GM21825 (cell line): ENCODE measurements at regions not wholly inside any gene's neighbourhood (a gene's known extent, or its start where the extent isn't known, plus 50 kb on each side); places are given as distances from the start of the nearest gene placed in this dataset.
"Not testable (repeated sequence)": the region's sequence is repeated elsewhere in the genome, so short reads cannot be mapped to it uniquely, and the experiment has no call there.

ENCODE experiments used
- ATAC-seq: cut with Tn5 transposase; IDR thresholded peaks from one replicate; pipeline ENCODE4 v1.9.1; 2021; ENCODE audit warnings: mild to moderate bottlenecking, moderate library complexity; ENCODE audit not compliant: unreplicated experiment

DNA sequence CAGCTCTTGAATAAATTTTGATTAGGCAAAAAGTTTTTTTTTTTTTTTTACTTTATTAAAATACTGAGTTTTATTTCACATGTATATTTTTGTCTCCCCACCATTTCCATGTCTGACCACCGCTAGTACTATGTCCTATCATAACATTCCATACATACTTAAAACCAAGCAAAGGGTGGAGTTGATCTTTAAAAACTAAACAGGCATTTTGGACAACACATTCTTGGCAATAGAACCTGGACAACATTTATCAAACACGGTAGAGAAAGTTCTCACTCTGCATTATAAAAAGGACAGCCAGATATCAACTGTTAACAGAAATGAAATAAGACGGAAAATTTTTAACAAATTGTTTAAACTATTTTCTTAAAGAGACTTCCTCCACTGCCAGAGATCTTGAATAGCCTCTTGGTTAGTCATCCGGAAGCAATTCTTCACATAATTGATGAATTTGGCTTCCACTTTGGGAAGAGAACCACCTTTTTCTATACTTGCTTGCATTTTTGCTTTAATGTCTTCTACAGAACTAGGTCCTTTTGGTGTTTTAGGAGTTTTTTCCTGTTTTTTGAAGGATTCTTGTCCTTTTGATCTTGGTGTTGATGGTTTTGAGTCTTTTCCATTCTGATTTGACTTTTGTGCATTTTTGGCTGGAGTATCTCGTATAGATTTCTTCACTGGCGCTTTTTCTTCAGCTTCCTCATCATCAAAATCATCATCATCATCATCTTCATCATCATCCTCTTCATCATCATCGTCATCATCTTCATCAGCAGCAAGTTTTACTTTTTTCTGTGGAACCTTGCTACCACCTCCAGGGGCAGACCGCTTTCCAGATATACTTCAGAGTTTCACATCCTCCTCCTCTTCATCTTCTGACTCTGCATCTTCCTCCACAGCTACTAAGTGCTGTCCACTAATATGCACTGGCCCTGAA lies 58.7 kb downstream of the POU5F2 start:
- not testable (repeated sequence) for ATAC-seq

DNA sequence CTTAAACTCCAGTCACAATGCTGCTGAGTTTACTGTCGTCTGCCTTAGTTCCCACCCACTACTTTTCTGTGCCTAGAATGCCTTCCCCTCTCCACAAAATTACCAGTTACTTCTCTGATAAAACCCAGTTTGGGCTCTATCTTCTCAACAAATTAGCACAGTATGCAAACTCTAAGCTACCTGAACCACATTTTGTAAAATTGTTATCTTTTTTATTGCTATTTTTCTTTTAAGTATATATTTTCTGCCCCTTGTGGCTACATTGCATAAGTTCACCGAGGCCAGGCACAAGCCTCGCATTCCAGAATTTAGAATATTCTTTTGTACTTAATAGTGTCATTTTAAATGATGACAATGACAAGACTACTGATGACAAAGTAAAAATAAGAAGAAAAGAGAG lies 60.0 kb downstream of the POU5F2 start:
- no peak for ATAC-seq

DNA sequence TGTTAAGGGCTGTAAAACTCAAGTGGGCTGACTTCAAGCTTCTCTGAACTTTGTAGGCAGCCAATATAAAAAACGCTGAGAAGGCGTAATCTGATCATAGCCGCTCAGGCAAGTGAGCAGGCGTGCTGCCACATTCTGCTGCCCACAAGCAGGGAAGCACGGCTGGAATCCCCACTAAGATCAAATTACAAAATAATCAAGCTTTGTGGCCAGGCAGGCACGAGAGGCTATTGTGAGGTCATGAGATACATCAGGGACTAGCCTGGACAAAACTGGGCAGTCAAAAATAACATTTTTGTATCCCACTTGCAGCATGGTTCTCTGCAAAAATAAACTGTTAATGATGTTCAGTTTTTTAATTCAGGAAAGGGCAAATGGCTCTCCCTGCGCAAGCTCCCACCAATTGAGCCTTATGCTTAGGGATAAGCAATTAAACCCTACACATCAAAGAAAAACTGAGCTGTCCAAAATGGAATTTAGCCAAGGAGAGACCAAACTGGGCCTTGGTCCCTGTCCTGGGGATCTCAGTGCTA lies 64.0 kb downstream of the POU5F2 start:
- ATAC-seq: no peak

DNA sequence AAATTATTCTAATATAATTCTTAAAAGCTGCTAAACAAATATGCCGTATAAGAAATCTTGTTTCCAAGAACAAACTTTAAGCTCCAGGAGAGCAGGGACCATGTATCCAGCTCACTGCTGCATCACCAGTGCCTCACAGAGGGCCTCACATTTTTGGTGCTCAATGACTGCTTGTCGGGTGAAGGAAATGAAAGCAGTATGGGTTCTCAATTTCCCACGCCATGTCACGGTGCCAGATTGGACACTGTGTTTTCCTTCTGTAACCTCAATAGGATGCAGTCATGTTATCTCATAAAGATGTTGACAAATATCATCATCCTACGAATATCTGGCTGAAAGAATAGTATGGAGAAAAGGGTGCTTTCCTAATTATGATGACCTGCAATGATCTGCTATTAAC lies 64.7 kb downstream of the POU5F2 start:
- no peak for ATAC-seq

DNA sequence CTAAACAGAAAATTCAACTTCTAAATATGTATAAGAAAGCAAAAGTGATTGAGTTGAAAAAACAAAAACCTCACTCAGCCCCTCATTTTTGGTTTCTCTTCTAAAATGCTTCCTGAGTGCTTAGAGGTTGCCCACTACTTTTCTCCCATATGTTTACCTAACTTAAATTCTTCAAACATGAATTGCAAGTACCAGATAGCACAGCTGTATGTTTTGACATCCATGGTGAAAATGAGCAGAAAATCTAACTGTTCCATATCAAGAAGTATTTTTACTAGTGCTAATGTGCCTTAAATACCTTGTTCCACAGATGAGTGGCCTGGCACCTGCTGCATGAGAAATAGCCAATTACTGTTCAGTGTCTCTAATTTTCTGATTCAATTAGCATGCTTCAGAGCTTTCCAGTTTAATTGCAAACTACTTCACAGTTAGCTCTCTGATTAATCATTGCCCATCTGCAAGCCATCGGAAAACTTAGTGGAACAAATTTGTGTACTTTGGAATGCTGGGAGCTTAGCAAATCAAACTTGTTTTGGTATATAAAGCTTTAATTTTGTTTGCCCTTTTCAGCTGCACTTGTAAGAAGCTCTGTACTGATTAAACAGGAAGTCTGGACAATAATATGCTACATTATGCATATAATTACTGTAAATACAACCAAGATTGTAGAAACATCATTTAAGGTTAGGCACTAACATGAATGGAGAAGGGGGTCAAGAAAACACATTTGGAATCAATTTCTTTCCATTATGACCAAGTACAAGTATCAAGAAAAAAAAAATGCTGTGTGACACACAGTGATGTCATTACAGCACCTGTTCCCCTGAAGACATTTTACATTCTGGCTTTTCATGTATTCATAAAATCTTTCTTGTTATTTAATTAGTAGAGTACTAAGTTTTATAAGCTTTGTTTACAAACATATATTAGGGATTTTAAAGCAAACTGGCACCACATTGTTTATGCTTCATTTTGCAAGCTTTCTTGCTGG lies 65.6 kb downstream of the POU5F2 start:
- ATAC-seq: peak; percentile 57

DNA sequence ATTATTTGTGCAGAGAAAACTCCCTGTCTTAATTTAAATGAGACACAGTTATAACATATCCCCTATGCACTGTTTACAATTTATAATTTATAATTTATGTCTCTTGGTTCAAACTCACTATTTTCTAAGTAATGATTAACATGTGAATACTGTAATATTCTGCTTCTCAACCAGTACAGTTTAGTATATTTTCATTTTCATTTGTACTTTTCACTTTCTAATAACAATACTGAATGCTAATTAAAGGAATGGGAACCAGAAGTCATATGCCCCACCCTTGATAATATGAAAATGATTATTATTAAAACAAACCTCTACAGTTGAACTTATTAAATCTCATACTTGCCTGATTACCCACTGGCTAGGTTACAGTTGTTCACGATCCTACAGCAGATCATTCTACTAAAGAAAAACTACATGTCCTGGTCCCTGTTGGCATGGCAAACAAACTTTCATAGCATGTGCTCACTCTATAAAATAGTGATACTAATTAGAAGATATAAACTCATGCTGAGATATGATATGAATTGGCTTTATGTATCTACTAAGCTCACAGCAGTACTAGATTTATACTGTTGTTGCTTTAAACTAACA lies 66.4 kb downstream of the POU5F2 start:
- peak; percentile 64 for ATAC-seq

DNA sequence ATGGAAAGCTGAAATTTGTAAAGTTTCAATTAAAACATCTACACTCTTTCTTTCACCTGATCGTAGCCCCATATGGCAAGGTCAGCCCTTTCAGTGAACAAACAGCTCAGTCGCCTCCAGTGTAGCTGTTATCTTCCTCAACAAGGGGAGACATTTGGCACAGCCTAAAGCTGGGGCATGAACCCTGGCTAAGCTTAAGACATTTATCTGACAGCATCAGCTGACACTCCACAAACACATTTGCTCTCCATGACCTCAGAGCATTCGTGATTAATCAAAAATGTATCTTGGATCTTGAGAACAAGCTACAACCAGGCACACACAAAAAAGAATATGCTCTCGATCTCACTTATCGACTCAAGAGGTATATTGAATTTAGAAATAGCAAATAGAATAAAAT lies 67.3 kb downstream of the POU5F2 start:
- ATAC-seq: no peak

DNA sequence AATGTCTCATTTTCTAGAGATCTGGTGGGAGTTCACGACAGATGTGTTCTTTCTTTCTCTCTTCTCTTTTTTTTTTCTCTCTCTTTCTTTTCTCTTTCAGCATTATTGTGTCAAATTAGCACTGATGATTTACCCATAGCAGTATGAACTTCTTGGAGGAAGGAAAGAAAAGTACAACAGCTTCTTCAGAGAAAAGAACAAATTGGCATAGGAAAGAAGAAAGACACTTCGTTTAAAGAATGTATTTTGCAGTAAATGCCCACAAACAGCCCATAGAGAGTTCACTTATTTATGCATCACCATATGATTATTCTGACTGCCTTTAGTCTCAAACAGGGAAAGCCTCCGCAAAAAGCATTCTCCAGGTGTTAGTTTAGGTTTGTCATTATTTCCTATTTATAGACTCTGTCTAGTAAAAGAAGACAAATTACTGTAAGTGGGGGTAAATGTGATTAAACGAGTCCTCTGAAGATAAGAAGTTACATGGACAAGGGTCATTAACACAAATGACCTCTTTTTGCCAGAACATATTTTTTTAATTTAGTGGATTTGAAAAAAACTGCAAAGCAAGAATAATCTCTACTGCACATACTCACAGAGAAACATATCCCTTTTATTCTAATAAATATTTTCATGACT lies 68.0 kb downstream of the POU5F2 start:
- no peak for ATAC-seq

DNA sequence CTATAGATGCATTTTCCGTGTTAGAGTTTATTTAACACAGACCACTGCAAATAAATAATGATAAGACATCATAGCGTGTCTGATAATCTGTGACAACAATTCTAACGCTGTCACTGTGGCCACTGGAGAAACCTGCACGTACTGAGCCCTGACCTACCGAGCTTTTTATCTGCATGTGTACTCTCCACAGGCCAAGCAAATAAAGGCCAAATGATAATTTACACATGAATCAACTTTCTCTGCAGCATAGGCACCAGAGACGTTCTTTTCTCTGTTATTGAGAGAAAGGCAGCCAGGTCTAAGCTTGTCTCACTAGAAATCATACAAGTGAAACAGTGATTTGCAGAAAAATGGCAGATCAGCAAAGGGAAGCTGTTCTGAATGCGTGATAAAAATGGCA lies 75.8 kb downstream of the POU5F2 start:
- no peak for ATAC-seq

DNA sequence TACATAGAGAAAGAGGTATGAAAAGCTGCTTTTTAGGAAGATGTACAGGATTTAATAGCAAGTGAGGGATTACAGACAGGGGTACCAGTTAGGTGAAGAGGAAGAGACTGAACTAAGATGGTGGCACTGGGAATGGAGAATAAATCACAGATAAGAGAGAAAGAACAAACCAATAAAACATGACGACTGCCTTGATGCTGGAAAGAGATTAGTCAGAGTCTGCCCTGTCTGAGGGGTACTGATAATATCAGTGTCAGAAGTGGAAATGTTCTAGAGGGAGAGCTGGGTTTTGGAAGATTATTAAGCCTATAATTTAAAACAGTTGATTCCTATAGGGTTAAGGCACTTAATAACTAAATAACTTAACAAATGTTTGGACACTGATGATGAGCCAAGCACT lies 77.7 kb downstream of the NR2F1 start:
- ATAC-seq: no peak

DNA sequence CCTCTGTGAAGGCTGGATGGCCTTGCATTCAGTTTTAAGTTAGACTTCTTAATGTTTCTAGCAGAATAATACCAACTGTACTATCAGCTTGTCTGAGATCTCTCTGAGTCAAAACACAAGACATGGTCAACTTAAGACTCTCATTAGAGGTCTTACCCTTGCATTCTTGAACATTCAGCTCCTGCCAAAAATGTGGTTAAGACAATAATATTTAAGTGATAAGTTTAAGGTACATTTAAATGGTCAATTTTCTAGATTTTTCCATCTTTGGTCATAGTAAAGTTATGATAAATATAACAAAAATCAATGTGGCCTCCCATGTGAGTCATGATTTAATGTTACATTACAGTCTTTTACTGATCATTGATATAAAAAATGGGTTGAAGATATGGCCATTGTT lies 75.0 kb downstream of the NR2F1 start:
- no peak for ATAC-seq

DNA sequence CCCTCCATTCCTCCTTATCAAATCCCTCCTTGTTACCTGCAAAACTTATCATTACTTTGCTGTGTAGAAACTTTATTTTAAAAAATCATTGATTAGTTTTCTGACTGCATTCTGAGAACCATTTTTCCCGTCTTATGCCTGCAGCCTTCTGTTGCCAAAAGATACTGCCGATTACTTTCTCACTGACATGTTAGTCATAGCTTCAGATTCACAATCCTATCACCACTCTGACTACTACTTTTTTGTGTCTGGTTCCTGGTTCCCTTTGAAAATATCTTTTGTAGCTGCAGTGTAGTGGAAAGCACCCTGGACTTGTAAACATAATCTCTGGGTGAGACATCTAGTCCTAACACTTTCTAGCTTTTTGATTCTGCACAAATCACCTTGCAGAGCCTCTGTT lies 71.7 kb downstream of the NR2F1 start:
- no peak for ATAC-seq

DNA sequence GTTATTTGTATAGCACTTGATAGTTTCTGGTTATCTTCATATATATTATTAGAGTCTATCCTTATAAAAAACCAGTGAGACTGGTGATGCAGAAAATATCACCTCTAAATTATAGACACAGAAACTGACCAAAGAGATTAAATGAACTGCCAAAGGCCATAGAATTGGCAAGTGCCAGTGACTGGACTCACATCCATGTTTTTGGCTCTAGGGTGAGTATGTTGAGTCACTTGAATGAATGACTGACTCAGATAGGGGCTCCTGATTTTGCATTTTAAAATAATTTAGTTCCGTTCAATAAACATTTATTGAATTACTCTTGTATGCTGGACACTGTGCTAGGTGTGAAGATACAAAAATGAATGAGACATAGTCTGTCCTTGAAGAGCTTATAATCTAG lies 70.7 kb downstream of the NR2F1 start:
- no peak for ATAC-seq

DNA sequence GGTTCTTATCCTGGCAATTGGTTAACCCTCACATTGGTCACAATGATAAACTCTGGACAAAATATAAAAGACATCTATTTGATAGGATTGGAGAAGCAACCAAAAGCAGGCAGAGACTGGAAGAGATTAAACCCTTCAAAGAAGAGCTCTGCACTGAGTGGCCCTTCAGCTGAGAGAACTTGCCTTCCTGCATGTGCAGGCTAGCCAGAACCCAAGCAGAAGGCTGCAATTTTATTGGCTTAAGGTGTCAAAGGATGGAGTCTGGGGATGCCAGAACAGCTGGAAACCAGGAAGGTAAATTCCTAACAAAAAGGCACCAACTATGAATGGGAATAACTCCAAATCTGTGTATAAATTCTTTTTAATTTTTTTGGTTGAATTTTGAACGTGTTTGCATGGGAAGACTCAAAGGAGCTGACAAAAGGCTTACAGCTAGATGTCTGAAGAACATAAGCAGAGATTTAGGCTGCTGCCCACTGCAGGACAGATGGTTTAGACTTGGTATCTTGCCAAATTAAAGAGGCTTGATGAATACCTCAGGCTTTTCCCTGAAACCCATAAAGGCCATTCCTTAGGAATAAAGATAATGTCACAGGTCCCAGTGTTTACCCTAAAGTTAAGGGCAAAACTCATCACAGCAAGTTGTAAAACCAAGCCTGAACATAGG lies 66.3 kb downstream of the NR2F1 start:
- ATAC-seq: no peak

DNA sequence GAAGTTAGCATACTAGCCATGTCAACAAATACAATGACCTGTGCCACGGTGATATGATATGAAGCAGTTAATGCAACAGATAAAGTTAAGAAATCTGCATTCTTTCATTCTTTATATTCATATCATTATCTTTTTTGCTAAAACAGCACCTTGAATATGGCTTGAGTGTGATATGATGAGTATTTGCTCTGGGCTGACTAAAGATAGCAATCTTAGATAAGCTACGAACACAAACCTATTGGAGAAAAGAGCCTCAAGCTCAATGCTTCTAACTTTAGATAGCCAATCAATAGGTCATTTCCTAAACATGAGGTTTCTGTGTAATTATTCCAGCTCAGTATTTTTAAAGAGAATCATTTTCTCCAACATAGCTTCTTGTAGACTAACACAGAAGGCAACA lies 61.7 kb downstream of the NR2F1 start:
- ATAC-seq: no peak
